ENCODE measurements at regions not wholly inside any gene's neighbourhood (a gene's known extent, or its start where the extent isn't known, plus 50 kb on each side); places are given as distances from the start of the nearest gene placed in this dataset.
"Not testable (repeated sequence)": the region's sequence is repeated elsewhere in the genome, so short reads cannot be mapped to it uniquely, and the experiment has no call there.

- FAIRE-seq: no peak
Observed at GRCh38 chr12:131287015-131287937, 333.6 kb downstream of the ADGRD1 start.

DNA sequence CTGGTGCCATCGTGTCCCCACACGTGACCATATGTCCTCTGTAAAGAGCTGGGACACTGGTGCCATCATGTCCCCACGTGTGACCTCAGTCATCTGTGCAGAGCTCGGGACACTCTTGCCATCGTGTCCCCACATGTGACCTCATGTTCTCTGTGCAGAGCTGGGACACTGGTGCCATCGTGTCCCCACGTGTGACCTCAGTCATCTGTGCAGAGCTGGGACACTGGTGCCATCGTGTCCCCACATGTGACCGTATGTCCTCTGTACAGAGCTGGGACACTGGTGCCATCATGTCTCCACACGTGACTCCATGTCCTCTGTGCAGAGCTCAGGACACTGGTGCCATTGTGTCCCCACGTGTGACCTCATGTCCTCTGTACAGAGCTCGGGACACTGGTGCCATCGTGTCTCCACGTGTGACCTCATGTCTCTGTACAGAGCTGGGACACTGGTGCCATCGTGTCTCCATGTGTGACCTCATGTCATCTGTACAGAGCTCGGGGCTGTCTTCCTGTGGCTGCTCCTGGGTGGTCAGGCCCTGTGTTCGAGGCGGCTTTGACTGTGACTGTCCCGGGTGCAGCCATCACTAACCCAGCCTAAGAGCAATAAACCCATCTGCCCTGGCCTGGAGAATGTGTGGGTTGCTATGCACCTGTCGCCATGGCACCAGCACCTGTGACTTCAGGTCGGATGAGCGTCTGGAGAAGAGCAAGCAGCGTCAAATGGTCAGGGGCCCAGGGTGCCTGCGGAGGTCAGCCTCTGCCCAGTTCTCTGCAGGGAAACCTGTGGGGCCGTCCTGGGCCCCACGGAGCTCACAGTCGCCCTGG, 334.4 kb downstream of the ADGRD1 start:
- DNase-seq (ENCODE audit: low spot score) (no peak), FAIRE-seq (no peak)

More at GRCh38 chr12:131287015-131287937, 333.6 kb downstream of the ADGRD1 start:
- no peak for DNase-seq (ENCODE audit: low spot score)

- not testable (repeated sequence) for FAIRE-seq; DNase-seq (ENCODE audit: low spot score)
Observed at GRCh38 chr12:131288765-131289695, 335.3 kb downstream of the ADGRD1 start.

GRCh38 chr12:131289807-131290206, 336.1 kb downstream of the ADGRD1 start:
- FAIRE-seq; DNase-seq (ENCODE audit: low spot score): not testable (repeated sequence)

- FAIRE-seq: peak; percentile 97
- DNase-seq (ENCODE audit: low spot score): no peak
Observed at GRCh38 chr12:131290255-131290959, 336.7 kb downstream of the ADGRD1 start.

DNA sequence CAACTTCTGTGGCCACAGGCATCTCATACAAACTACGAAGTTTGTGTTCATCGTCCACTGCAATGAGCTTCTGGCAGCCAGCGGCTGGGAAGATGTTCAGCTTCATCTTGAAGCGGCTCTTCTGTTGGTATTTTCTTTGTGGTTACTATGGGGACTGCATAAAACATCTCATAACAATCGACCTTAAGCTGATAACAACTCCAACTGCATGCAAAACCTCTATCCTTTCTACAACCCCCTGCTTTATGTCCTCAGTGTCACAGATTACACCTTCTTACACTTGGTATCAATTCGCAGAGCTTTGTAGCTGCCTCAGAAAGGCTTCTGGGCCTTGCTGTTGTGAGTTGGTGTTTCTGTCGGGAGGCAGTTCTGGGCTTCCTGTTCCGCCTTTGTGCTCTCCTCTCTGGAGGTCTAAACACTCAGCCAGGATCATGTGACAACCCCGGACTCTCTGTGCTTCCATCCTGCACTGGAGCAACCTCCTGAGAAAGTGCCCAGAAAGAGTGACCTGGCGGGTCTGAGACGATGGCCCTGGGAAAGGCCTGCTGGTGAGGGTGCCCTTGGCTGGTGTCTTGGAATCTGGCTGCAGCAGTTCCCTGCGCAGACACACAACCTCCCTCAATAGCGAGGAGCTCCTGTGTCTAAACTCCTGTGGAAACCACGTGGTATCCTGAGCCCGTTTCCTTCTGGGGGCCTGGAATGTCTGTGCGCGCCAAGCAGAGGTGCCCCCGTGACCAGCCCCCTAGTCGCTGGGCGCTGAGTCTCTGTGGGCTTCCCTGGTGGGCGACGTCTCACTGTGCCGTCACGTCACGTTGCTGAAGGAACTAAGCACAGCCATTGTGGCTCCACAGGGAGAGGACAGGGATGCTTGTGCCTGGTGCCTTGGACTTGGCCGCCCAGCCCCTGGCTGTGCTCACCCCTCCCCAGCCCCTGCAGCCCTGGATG, 339.6 kb downstream of the ADGRD1 start:
- FAIRE-seq; DNase-seq (ENCODE audit: low spot score): not testable (repeated sequence)

GRCh38 chr12:131294716-131295115, 341.0 kb downstream of the ADGRD1 start:
- not testable (repeated sequence) for FAIRE-seq; DNase-seq (ENCODE audit: low spot score)

DNA sequence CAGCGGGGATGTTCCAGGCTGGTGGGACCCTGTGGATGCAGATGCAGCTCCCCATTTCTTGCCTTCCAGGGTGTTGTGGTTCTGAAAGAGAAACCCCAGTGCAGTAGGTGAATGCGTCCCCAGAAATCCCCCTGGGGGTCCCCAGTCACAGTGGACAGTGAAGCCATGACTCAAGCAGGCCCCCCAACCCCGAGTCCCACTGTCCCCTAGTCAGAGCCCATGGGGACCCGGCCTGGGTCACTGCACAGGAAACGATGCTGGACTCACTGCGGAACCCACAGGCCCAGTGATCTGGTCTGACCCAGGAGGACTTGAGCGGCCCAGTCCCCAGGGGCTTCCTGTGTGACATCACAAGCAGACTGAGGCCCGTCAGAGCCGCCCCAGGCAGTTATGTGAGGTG, 341.4 kb downstream of the ADGRD1 start:
- FAIRE-seq; DNase-seq (ENCODE audit: low spot score): not testable (repeated sequence)

DNA sequence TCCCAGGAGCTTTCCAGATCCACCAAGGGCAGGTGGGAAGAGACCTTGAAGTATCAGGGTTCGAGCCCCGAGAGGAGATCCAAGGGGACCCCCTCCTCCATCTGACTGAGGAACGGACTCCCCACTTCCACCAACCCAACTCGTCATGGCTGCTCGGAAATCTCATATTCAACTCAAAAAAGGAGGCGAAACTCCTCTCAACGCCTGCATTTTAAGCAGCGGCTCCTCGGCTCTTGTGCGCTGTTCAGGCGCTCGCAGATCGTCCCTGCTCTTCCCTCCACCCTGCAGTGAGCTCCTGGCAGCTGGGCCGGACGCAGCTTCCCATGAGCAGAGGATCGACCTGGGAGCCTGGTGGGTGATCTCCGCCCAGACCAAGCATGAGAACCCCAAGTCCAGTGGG, 341.9 kb downstream of the ADGRD1 start:
- not testable (repeated sequence) for FAIRE-seq; DNase-seq (ENCODE audit: low spot score)

- not testable (repeated sequence) for DNase-seq (ENCODE audit: low spot score)
Observed at GRCh38 chr12:131296136-131296535, 342.4 kb downstream of the ADGRD1 start.

DNA sequence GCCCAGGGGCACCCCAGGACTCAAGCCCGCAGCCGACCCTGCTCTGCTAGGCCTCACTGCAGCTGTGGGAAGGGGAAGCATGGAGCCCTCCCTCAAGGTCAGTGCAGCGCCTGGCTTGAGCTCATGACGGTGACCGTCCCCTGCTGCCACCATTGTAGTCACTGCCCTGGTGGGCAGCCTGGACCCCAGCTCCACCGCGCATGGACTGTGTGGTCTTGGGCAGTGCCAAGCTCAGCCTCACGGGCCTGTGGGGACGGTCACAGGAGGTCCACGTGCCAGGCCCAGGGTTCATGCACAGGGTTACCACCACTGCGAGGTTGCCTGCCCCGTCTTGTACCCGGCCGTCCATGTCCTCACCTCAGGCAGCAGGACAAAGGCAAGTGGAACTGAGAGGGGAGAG, 342.9 kb downstream of the ADGRD1 start:
- peak; percentile 81 for FAIRE-seq
- DNase-seq (ENCODE audit: low spot score): not testable (repeated sequence)

More at GRCh38 chr12:131296136-131296535, 342.4 kb downstream of the ADGRD1 start:
- FAIRE-seq: not testable (repeated sequence)

GRCh38 chr12:131298526-131299369, 345.0 kb downstream of the ADGRD1 start:
- DNase-seq (ENCODE audit: low spot score): not testable (repeated sequence)
- peak; percentile 88 for FAIRE-seq

GRCh38 chr12:131299370-131299701, 345.6 kb downstream of the ADGRD1 start:
- peak; percentile 55 for FAIRE-seq
- DNase-seq (ENCODE audit: low spot score): not testable (repeated sequence)

GRCh38 chr12:131303576-131303975, 349.9 kb downstream of the ADGRD1 start:
- not testable (repeated sequence) for DNase-seq (ENCODE audit: low spot score)
- peak; percentile 100 for FAIRE-seq

DNA sequence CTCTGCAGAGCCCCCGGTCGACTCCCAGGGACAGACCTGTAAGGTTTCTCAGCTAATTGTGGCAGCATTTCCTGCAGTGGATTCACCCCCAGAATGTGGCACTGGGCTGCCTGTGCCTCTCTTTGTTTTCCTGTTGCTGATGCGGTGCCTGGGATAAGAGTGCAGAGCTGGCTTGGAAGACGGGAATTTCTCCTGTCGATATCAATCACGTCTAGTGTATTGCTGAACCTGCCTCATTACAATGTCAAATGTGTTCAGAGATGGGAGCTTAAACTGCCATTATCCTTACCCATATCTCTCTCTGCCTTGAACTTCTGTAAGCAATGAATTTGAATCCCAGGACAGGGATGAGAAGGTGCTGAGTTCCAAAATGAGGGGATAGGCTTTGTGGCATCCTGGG, 350.9 kb downstream of the ADGRD1 start:
- not testable (repeated sequence) for DNase-seq (ENCODE audit: low spot score); FAIRE-seq

GRCh38 chr12:131309700-131310099, 356.0 kb downstream of the ADGRD1 start:
- no peak for FAIRE-seq

DNA sequence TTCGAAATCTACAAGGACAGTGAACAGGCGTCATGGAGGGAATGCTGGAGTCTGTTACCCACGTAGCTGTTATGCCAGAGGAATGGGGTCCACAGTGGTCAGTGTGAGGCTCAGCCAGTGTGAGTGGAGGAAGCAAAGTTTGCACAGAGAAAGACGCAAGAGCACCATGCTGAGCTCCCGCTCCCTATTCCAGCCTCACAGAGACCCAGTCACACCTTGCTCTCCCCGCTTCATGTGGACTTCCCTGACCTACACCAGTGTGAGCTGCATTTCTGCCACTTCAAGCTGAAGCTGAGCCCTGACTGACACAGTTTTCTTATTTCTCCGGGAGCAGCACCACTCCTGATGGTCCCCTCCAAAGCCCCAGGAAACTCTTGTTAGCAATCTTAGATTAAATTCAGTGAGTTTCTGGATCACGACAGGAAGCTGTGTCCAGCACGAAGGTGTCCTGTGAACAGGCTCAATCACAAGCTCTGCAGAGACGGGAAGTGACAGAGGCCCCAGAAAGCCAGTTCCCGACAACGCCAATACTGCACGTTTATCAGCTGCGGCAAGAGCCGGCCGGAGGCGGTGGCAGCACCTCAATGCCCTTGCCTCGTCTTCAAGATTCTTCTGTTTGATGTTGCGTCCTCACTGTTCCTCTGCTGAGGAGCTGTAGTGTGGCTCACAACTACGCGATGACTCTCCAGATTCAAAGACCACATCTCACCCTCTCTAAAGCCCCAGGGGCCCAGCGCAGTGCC, 356.7 kb downstream of the ADGRD1 start:
- FAIRE-seq: not testable (repeated sequence)

More at GRCh38 chr12:131309700-131310099, 356.0 kb downstream of the ADGRD1 start:
- DNase-seq (ENCODE audit: low spot score): no peak

More for the DNA sequence above, 356.7 kb downstream of the ADGRD1 start:
- not testable (repeated sequence) for DNase-seq (ENCODE audit: low spot score)
